Lung (tissue), 11 donors: ENCODE measurements at regions not wholly inside any gene's neighbourhood (a gene's known extent, or its start where the extent isn't known, plus 50 kb on each side); places are given as distances from the start of the nearest gene placed in this dataset.
A peak's percentile ranks its signal among the peaks of the same experiment; 100 is the strongest.

Source experiments
- ATAC-seq: fragments of 200-7000 bp; cut with Tn5 transposase; one replicate; pipeline ENCODE4 v1.9.1; 2020; ENCODE audit warnings: moderate number of reproducible peaks; ENCODE audit not compliant: insufficient read depth, low FRiP score
- DNase-seq, 3 donors: peaks; one replicate each; pipeline ENCODE4 v3.0.0-alpha.2; 2013 to 2017
- H3K27ac ChIP-seq, 2 donors: one replicate each; pipeline ENCODE4 v1.5.1; 2013; ENCODE audit warnings: mild to moderate bottlenecking in 2 of 2, moderate library complexity in 2 of 2, control low read depth in 1 of 2, inconsistent platforms in 1 of 2, low read depth in 1 of 2, low read length in 1 of 2
- H3K27me3 ChIP-seq, 3 donors: one replicate each; pipeline ENCODE4 v1.5.1; 2013; ENCODE audit warnings: low read length in 2 of 3; ENCODE audit not compliant: control insufficient read depth in 3 of 3, insufficient read depth in 3 of 3
- H3K36me3 ChIP-seq, 4 donors: one replicate each; pipeline ENCODE4 v1.5.1; 2013; ENCODE audit warnings: low read length in 4 of 4, mild to moderate bottlenecking in 1 of 4, moderate library complexity in 1 of 4; ENCODE audit not compliant: control insufficient read depth in 4 of 4, insufficient read depth in 4 of 4
- H3K4me1 ChIP-seq, 5 donors: one replicate each; pipeline ENCODE4 v1.5.1; 2013; ENCODE audit warnings: low read length in 5 of 5, mild to moderate bottlenecking in 2 of 5, moderate library complexity in 1 of 5; ENCODE audit not compliant: control insufficient read depth in 5 of 5, insufficient read depth in 5 of 5
- H3K4me3 ChIP-seq: one replicate; pipeline ENCODE4 v1.5.1; 2013; ENCODE audit warnings: mild to moderate bottlenecking, control low read depth, moderate library complexity
- H3K9ac ChIP-seq, 2 donors: one replicate each; pipeline ENCODE4 v1.5.1; 2013; ENCODE audit warnings: low read length in 2 of 2, control low read depth in 1 of 2; ENCODE audit not compliant: insufficient read depth in 1 of 2
- H3K9me3 ChIP-seq, 4 donors: one replicate each; pipeline ENCODE4 v1.5.1; 2013; ENCODE audit warnings: low read length in 3 of 4, mild to moderate bottlenecking in 1 of 4, moderate library complexity in 1 of 4; ENCODE audit not compliant: control insufficient read depth in 4 of 4, insufficient read depth in 3 of 4
- WGBS, 2 donors: extraction: QIAGEN DNeasy Blood & Tissue Kit; methylation state at CpG; one replicate each; pipeline ENCODE4 v1.1.7; 2013; 5-methylcytosine and 5-hydroxymethylcytosine counted together
- TF ChIP-seq, protein P1 (sequence below): IDR thresholded peaks from 2 replicates; pipeline ENCODE4 v1.5.1; 2012; ENCODE audit warnings: mild to moderate bottlenecking; ENCODE audit errors: control extremely low read depth, extremely low read depth
- donor health status: control.
- donor health status: control.
- donor health status: Bipolar disorder and iron deficiency.
- donor health status: healthy.
- donor health status: DM: yes; HTN: yes; CAD: no.

- H3K36me3 ChIP-seq = no peaks in the 10 kb centered on the region
- DNase-seq = peak in 2 of 3 donors; percentile 22 to 29
Measured at GRCh38 chr2:188734691-188735090, 239.5 kb upstream of the COL3A1 start.

DNA sequence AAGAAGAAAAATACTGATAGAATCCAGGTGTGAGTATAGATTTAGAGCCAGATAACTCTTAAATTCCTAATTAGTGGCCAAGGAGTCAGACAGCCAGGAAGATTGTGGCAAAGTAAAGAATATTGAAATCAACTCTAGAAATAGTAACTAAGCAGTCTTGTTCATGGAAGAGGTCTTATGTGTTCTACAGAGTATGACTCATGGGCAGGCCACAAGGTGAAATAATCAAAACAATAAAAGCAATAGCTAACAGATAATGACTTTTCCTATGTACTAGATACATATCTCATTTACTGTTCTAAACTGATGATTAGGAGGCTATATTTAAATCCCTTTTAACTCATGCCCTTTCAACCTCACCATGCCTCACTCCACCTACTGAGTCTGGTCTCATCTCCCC is 227.4 kb upstream of the COL3A1 start:
- TF ChIP-seq, protein P1, sequence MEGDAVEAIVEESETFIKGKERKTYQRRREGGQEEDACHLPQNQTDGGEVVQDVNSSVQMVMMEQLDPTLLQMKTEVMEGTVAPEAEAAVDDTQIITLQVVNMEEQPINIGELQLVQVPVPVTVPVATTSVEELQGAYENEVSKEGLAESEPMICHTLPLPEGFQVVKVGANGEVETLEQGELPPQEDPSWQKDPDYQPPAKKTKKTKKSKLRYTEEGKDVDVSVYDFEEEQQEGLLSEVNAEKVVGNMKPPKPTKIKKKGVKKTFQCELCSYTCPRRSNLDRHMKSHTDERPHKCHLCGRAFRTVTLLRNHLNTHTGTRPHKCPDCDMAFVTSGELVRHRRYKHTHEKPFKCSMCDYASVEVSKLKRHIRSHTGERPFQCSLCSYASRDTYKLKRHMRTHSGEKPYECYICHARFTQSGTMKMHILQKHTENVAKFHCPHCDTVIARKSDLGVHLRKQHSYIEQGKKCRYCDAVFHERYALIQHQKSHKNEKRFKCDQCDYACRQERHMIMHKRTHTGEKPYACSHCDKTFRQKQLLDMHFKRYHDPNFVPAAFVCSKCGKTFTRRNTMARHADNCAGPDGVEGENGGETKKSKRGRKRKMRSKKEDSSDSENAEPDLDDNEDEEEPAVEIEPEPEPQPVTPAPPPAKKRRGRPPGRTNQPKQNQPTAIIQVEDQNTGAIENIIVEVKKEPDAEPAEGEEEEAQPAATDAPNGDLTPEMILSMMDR = no peak
- no peaks in the 10 kb centered on the region for H3K36me3 ChIP-seq
- no peak for ATAC-seq

More at GRCh38 chr2:188734691-188735090, 239.5 kb upstream of the COL3A1 start:
- Histone ChIP-seq H3K4me3 (no peak overlapping the region), H3K9me3 (peaks cover 0 to 2% (median 0%) of the 10 kb centered on the region in 4 donors), H3K27ac (no peak overlapping the region), H3K27me3 (no peaks in the 10 kb centered on the region), H3K9ac (no peak overlapping the region), H3K4me1 (no peaks in the 10 kb centered on the region)
- WGBS, 2 donors = 27 to 36% methylated on average over 3 of the region's 3 CpGs
- ATAC-seq = no peak
- TF ChIP-seq, protein P1 = no peak

GRCh38 chr2:188751816-188752215 is 222.4 kb upstream of the COL3A1 start:
- no peak for DNase-seq
- Histone ChIP-seq H3K9me3 (peaks cover 0 to 4% (median 1%) of the 10 kb centered on the region in 4 donors), H3K27ac (no peak overlapping the region), H3K36me3 (no peaks in the 10 kb centered on the region), H3K27me3 (no peaks in the 10 kb centered on the region), H3K9ac (no peak overlapping the region), H3K4me3 (no peak overlapping the region), H3K4me1 (no peaks in the 10 kb centered on the region)
- no peak for ATAC-seq
- WGBS, 2 donors = 68 to 74% methylated on average over 2 of the region's 2 CpGs
- TF ChIP-seq, protein P1 = no peak

More for the DNA sequence above, 227.4 kb upstream of the COL3A1 start:
- no peak overlapping the region for H3K4me3 ChIP-seq
- DNase-seq = no peak
- H3K9ac ChIP-seq = no peak overlapping the region
- H3K4me1 ChIP-seq = no peaks in the 10 kb centered on the region
- H3K9me3 ChIP-seq = no peaks in the 10 kb centered on the region
- H3K27me3 ChIP-seq = no peaks in the 10 kb centered on the region
- H3K27ac ChIP-seq = no peak overlapping the region

- no peaks in the 10 kb centered on the region for H3K4me1 ChIP-seq
- TF ChIP-seq, protein P1 = no peak
- H3K27me3 ChIP-seq = no peaks in the 10 kb centered on the region
- WGBS, 2 donors = 91 to 93% methylated on average over 1 of the region's 1 CpG
- DNase-seq (no peak), ATAC-seq (no peak)
- H3K9ac ChIP-seq = no peak overlapping the region
- H3K9me3 ChIP-seq = peaks cover 0 to 4% (median 1%) of the 10 kb centered on the region in 4 donors
- H3K27ac ChIP-seq = no peak overlapping the region
- H3K4me3 ChIP-seq = no peak overlapping the region
- no peaks in the 10 kb centered on the region for H3K36me3 ChIP-seq
Measured at GRCh38 chr2:188752311-188752710, 221.9 kb upstream of the COL3A1 start.
